Endothelial cell of umbilical vein (primary cell): ENCODE measurements at regions not wholly inside any gene's neighbourhood (a gene's known extent, or its start where the extent isn't known, plus 50 kb on each side); places are given as distances from the start of the nearest gene placed in this dataset.

Source experiments
- BruUV-seq: library from RNA; stranded (reverse); fragments of 400-500 nt; replicated peaks from 2 replicates; lab custom pipeline; 2021; lab: Mats Ljungman, UMichigan
- CTCF ChIA-PET: fragments of 300-600, 350-600 bp; sonication (Branson Sonifier 250); formaldehyde crosslinking; loops from one replicate; lab custom pipeline; 2021; ENCODE audit warnings: antibody characterized with exemption, inconsistent platforms; lab: Charles Lee
- POLR2A ChIA-PET: fragments of 300-600, 350-600 bp; sonication (Branson Sonifier 250); formaldehyde crosslinking; loops from one replicate; lab custom pipeline; 2021; ENCODE audit warnings: antibody characterized with exemption, inconsistent platforms; lab: Charles Lee
- DNase-seq: peaks from one replicate; pipeline ENCODE4 v3.0.0-alpha.2; 2011; ENCODE audit warnings: low read depth, low spot score
- FAIRE-seq: peaks from 2 replicates; lab custom pipeline; 2011; peaks lifted over from hg19 to GRCh38; lab: Jason Lieb, UNC
- H2AFZ ChIP-seq: 2 replicates; pipeline ENCODE4 v1.6.0; 2012; ENCODE audit warnings: low read depth, low read length, control low read depth, inconsistent platforms
- H3K27ac ChIP-seq: 2 replicates; pipeline ENCODE4 v1.5.1; 2011; ENCODE audit warnings: low read depth, mild to moderate bottlenecking, control low read depth, low read length, moderate library complexity; ENCODE audit not compliant: insufficient read depth
- H3K27me3 ChIP-seq, 2 experiments: 2 replicates each; pipeline versions ENCODE4 v1.6.0 to v1.6.1; 2011; ENCODE audit warnings: low read length in 2 of 2, mixed read lengths in 1 of 2; ENCODE audit not compliant: control insufficient read depth in 2 of 2, insufficient read depth in 2 of 2
- H3K36me3 ChIP-seq, 2 experiments: 2 replicates in 1 of 2; 3 replicates in 1 of 2; pipeline ENCODE4 v1.5.1; 2011; ENCODE audit warnings: low read length in 2 of 2, mild to moderate bottlenecking in 1 of 2, moderate library complexity in 1 of 2; ENCODE audit not compliant: control insufficient read depth in 2 of 2, insufficient read depth in 2 of 2; ENCODE audit errors: extremely low read depth in 1 of 2
- H3K4me1 ChIP-seq: 3 replicates; pipeline ENCODE4 v1.5.1; 2011; ENCODE audit warnings: mild to moderate bottlenecking, low read length; ENCODE audit not compliant: control insufficient read depth, insufficient read depth; ENCODE audit errors: extremely low read depth
- H3K4me2 ChIP-seq: 2 replicates; pipeline ENCODE4 v1.6.1; 2011; ENCODE audit warnings: low read length, control low read depth, mixed read lengths; ENCODE audit not compliant: insufficient read depth
- H3K4me3 ChIP-seq, 3 experiments: fragments of 200-600 bp in 1 of 3; sonication (generic), shearing (Covaris generic) in 1 of 3; replicated peaks in 1 of 3; 2 replicates each; pipeline ENCODE4 v1.5.1; 2011 to 2016; ENCODE audit warnings: control low read depth in 3 of 3, low read length in 3 of 3, mild to moderate bottlenecking in 2 of 3, inconsistent platforms in 1 of 3, low read depth in 1 of 3, moderate library complexity in 1 of 3; ENCODE audit not compliant: insufficient read depth in 1 of 3
- H3K79me2 ChIP-seq: 2 replicates; pipeline ENCODE4 v1.6.0; 2012; ENCODE audit warnings: low read length, inconsistent platforms; ENCODE audit not compliant: control insufficient read depth, insufficient read depth
- H3K9ac ChIP-seq: replicated peaks from 2 replicates; pipeline ENCODE3; 2011; ENCODE audit warnings: low read length, control low read depth; ENCODE audit not compliant: insufficient read depth; ENCODE audit errors: extremely low read depth
- H3K9me1 ChIP-seq: replicated peaks from 3 replicates; pipeline ENCODE4 v1.6.0; 2011; ENCODE audit warnings: mild to moderate bottlenecking, low read length; ENCODE audit not compliant: control insufficient read depth, insufficient read depth; ENCODE audit errors: extremely low read depth
- H3K9me3 ChIP-seq: replicated peaks from 2 replicates; pipeline ENCODE4 v1.5.1; 2012; ENCODE audit warnings: low read length, inconsistent platforms; ENCODE audit not compliant: control insufficient read depth, insufficient read depth
- H4K20me1 ChIP-seq: replicated peaks from 2 replicates; pipeline ENCODE3; 2011; ENCODE audit warnings: mild to moderate bottlenecking, low read length; ENCODE audit not compliant: control insufficient read depth, insufficient read depth; ENCODE audit errors: extremely low read depth
- CTCF ChIP-seq, 2 donors: IDR thresholded peaks; 1 replicate in 1 of 2; 2 replicates in 1 of 2; pipeline ENCODE4 v1.5.1; 2011; ENCODE audit warnings: low read length in 2 of 2, mild to moderate bottlenecking in 2 of 2, moderate library complexity in 2 of 2, control low read depth in 1 of 2, inconsistent platforms in 1 of 2, low read depth in 1 of 2; ENCODE audit not compliant: insufficient read depth in 1 of 2; ENCODE audit errors: extremely low read depth in 1 of 2
- EZH2 ChIP-seq: IDR thresholded peaks from 2 replicates; pipeline ENCODE4 v1.6.1; 2012; ENCODE audit warnings: borderline replicate concordance, low read depth, mild to moderate bottlenecking, moderate library complexity, low read length, inconsistent platforms; ENCODE audit not compliant: severe bottlenecking
- FOS ChIP-seq: IDR thresholded peaks from 2 replicates; pipeline ENCODE4 v1.6.1; 2011; ENCODE audit warnings: mild to moderate bottlenecking, low read length, moderate library complexity, borderline replicate concordance; ENCODE audit not compliant: insufficient read depth
- GATA2 ChIP-seq: IDR thresholded peaks from 2 replicates; pipeline ENCODE4 v1.7.0; 2011; ENCODE audit warnings: low read depth, mild to moderate bottlenecking, moderate library complexity, mixed read lengths, low read length; ENCODE audit not compliant: insufficient read length, insufficient read depth
- JUN ChIP-seq: IDR thresholded peaks from 2 replicates; pipeline ENCODE4 v1.6.1; 2011; ENCODE audit warnings: borderline replicate concordance, low read depth; ENCODE audit not compliant: insufficient read length, insufficient read depth
- MAX ChIP-seq: IDR thresholded peaks from 2 replicates; pipeline ENCODE4 v1.6.1; 2011; ENCODE audit not compliant: insufficient read depth, insufficient read length
- MYC ChIP-seq: IDR thresholded peaks from one replicate; pipeline ENCODE4 v1.6.1; 2011; ENCODE audit warnings: mild to moderate bottlenecking, low read depth, low read length
- POLR2A ChIP-seq: IDR thresholded peaks from 2 replicates; pipeline ENCODE4 v1.6.1; 2012; ENCODE audit warnings: low read depth, mild to moderate bottlenecking, control low read depth, low read length
- POLR2AphosphoS5 ChIP-seq: IDR thresholded peaks from 2 replicates; pipeline ENCODE4 v1.6.1; 2012; ENCODE audit warnings: low read depth, mild to moderate bottlenecking, control low read depth, low read length, moderate library complexity; ENCODE audit not compliant: insufficient read depth
- dilution Hi-C: fragments of 300-500 bp; cut with MboI; formaldehyde crosslinking; loops from one replicate; pipeline ENCODE4 v1.15.0; 2019; ENCODE audit warnings: low sequenced_read_pairs; ENCODE audit not compliant: extremely low pct_ligation_motif_present
- intact Hi-C: fragments of 100-400 bp; cut with micrococcal nuclease; formaldehyde crosslinking; loops from one replicate; pipeline ENCODE4 v1.10.0; 2022

- Histone ChIP-seq H3K79me2 (no peaks in the 10 kb centered on the region), H3K4me3 (no peak overlapping the region), H3K4me2 (no peak overlapping the region), H3K27ac (no peak overlapping the region), H3K9me1 (no peaks in the 10 kb centered on the region), H3K27me3 (no peaks in the 10 kb centered on the region), H4K20me1 (no peaks in the 10 kb centered on the region), H3K4me1 (no peaks in the 10 kb centered on the region), H2AFZ (no peak overlapping the region), H3K36me3 (no peaks in the 10 kb centered on the region), H3K9ac (no peak overlapping the region), H3K9me3 (no peaks in the 10 kb centered on the region)
- FAIRE-seq (no peak), DNase-seq (no peak)
- TF ChIP-seq POLR2AphosphoS5 (no peak), FOS (no peak), MYC (no peak), JUN (no peak), GATA2 (no peak), POLR2A (no peak), CTCF (IDR thresholded peaks at IDR 0.05; ENCODE audit: extremely low read depth in 1 of 2, insufficient read depth in 1 of 2, low read depth in 1 of 2, low read length in 2 of 2) (no peak), EZH2 (no peak), MAX (no peak)
- no TSS peak for BruUV-seq
- intact Hi-C loops (no loop called here), dilution Hi-C loops (no loop called here)
- CTCF ChIA-PET, result no interaction called here
- POLR2A ChIA-PET, result no interaction called here
These were observed 783.6 kb upstream of the ZEB2 start for GRCh38 chr2:145303536-145303935.
